NCI-H2107 (cell line): ENCODE measurements at regions not wholly inside any gene's neighbourhood (a gene's known extent, or its start where the extent isn't known, plus 50 kb on each side); places are given as distances from the start of the nearest gene placed in this dataset.
"Not testable (repeated sequence)": the region's sequence is repeated elsewhere in the genome, so short reads cannot be mapped to it uniquely, and the experiment has no call there.

Source experiments
- DNase-seq: peaks from one replicate; lab custom pipeline; 2025; lab: John Stamatoyannopoulos, UW

GRCh38 chr4:82077471-82077995 is 296.3 kb downstream of the HNRNPD start:
- not testable (repeated sequence) for DNase-seq

GRCh38 chr4:82076809-82077208 is 297.0 kb downstream of the HNRNPD start:
- DNase-seq: no peak

GRCh38 chr4:82076359-82076758 is 297.4 kb downstream of the HNRNPD start:
- DNase-seq: no peak

- no peak for DNase-seq
These were observed 301.8 kb downstream of the HNRNPD start for GRCh38 chr4:82071951-82072350.

GRCh38 chr4:82069883-82070638 is 303.7 kb downstream of the HNRNPD start:
- no peak for DNase-seq

- DNase-seq: no peak
These were observed 310.8 kb downstream of the HNRNPD start for GRCh38 chr4:82063017-82063416.

DNA sequence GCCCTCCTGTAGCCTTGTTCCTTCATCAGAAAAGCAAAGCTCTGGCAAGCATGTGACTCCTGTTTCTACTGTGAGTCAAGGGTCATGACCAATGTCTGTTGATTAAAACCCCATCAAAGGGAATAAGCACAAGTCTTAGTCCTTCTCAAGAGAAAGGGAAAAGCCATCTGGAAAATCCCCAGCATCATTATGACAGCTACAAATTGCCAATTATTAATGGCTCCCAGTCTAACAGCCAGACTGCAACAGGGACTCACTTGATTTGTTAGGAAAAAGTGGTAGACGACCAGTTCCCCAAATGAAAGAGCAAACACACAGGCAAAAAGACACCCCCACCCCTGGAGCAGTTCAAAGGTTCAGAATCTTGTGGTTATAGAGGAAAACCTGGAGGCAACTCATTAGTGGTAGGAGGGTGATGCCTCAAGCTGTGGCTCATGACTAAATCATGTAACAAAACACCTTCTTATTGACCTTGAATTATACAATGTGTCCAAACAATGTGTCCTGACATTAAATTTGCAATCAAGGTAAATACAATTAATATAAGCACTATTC is 315.7 kb downstream of the HNRNPD start:
- DNase-seq: no peak

DNA sequence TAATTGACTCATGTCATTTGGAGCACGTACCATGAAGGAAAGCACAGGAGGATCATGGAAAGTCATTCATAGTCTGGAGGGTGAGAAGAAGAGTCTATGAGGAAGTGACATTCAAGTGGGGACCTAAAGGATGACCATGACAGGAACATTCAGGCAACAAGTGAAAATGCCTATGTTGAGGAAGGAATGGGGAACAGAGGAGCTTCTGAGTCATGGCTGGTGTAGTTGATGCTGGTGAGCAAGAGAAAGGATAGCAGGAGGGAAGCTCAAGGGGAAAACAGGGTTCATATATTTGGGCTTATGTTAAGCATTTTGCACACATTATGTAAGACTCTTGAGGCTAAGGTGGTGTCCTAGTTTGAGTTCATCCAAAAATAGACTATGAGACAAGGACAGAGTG is 318.6 kb downstream of the HNRNPD start:
- DNase-seq: no peak

DNA sequence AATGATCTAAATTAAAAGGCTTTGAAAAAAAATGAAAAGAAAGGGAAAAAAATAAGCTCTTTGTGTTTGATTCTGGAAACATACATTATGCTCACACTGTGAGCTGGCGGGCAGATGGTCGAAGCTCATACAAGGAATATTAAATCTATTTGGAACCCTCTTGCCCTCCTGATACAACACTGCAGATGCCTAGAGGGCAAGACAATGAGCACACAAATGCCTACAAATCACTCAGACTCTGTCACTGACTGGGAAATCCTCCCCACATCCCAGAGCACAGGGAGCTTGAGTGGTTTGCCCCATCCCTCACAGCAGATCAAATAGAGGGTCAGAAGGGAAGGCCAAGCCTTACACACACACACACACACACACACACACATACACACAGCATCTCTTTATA is 320.4 kb downstream of the HNRNPD start:
- no peak for DNase-seq

DNA sequence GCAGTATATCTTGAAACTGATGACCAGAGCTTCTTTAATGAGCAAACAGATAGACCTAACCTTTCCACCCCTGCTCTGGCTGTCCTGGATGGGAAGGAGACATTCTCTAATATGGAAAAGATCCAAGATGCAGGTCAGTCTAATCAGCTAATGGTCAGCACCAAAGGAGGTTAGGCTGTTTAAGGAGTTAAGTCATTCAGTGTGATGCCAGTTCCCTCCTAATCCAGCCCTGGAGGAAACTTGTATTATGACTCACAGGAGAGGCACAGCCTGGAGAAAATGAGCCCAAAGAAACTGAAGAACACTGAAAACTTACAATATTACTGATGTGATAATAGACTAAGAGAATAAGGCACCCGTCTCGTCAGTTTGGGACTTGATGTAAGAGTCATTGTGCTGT is 323.0 kb downstream of the HNRNPD start:
- no peak for DNase-seq

- no peak for DNase-seq
These were observed 324.5 kb downstream of the HNRNPD start for GRCh38 chr4:82049294-82049693.

GRCh38 chr4:82047731-82048130 is 326.1 kb downstream of the HNRNPD start:
- DNase-seq: no peak

DNA sequence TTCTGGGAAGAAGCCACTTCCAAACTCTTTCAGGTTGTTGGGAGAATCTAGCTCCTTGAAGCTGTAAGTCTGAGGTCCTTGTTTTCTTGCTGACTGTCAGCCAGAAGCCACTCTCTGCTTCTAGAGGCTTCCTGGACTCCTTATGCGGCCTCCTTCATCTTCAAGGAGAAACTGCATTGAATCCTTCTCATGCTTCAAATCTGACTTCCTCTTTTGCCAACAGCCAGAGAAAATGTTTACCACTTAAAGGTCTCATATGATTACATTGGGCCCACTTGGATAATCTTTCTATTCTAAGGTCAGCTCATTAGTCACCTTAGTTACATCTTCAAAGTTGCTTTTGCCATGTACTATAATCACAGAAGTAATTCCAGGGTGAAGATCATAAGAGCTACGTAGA is 327.0 kb downstream of the HNRNPD start:
- DNase-seq: no peak

GRCh38 chr4:82045267-82045666 is 328.5 kb downstream of the HNRNPD start:
- no peak for DNase-seq

- DNase-seq: peak; percentile 16
These were observed 329.4 kb downstream of the HNRNPD start for GRCh38 chr4:82044141-82044993.

DNA sequence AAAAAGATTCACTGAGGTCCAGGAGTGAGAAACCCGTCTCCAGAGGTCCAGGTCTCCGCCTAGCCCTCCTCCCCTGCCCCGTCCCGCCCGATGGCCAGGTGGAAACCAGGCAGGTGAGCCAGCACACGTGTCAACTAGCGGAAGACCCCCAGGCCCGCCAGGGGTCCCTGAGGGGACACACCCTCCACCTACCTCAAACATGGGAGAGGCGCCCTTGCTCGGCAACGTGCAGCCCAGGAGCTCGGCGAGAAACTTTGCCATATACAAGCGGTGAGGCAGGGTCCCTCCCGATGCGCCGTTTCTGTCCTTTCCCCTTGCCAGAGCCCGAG is 330.0 kb downstream of the HNRNPD start:
- DNase-seq: no peak

DNA sequence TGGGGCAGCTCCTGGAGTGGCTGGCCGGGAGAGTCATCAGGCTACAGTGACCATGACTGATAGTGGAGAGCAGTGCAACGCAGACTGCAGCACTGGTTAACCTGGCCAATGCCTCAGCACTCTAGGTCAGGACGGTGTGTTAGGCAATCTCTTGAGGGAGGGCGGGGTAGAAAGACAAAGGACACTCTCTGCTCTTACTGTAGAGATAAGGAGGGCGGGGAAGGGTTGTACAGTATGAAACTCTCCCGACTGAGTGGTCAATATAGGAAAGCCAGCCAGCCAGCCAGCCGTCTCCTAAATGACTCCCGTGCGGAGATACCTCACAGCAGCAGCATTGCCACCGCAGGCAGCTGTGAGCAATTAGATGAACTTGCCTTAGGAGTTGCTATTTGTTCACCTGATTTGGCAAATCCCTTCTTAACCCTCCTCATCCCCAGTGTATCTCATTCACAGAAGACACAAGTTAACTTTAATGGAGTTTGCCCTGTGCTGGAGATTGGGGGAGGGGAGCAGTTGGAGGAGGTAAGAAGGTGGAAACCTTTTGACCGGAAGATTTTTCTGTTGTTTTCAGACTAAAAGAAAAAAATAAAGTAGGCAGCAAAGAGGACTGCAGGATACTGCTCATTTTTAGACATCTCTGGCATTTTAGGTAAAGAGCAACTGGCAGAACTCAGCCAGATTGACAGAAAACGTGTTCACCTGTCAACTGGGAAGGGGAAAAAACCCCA is 330.5 kb downstream of the HNRNPD start:
- no peak for DNase-seq

DNA sequence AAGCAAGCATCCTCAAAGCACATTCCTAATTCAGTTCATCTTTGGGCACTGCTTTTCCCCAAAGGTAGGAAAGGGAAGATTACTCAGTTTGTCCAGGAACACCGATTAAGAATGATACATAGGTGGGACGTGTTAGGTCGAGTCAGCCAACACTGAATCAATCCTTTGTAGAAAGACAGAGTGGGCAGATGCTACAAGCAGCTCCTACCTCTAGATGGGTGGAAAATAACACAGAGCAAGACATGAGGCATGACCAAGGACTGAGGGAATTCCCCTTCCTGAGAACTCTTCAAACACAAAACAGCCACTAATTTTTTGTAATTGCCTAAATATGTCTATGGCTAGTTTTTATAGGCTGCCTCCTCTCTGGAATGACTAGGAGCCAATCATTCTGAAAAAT is 331.7 kb downstream of the HNRNPD start:
- no peak for DNase-seq

DNA sequence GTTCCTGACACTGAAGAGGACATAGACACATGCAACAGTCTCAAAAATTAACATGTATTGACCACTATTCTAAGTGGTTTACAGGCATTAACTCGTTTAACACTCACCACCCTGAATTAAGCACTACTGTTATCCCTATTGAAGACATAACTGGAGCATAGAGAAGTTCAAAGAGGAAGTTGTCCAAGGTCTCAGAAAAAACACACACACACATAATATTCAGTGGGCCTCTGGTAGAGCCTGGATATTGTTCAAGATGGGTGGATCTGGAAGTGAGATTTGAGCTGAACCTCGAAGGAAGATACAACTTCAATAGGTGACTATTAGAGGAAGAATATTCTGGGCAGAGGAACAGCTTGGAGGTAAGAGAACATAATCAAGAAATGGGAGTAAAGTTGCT is 334.9 kb downstream of the HNRNPD start:
- DNase-seq: no peak

DNA sequence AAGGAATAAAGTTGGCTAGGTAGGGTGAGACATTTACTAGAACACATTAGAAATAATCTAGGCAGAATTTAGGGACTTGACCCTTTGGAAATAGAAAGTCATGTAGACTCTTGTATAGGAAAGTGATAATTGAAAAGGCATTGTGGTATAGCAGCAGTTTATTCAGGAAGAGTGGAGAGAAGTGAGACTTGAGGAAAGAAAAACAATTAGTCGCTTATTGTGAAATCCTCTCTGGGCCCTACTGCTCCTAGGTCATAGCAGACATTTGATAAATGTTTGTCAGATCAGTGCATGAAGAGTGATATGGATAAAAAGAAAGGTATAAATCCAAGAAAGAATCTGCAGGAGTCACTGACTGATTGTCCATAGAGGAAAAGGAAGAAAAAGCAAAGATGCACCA is 337.6 kb downstream of the HNRNPD start:
- no peak for DNase-seq

DNA sequence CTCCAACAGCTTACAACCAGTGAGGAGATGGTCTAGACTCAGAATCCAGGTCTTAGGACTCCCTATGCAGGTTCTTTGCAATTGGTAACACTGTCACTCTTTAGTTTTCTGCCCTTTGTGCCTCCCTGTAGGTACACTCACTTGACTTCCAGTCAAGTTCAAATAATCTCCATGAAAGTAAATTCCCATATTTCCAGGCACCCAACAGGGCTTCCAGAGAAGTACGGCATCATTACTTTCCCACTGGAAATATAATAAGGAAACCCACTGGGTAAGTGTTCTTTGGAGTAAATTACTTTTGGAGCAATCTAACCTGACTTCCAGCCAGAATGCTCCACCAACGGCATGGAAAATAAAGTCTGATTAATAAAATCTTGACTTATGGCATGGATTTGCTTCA is 338.9 kb downstream of the HNRNPD start:
- DNase-seq: no peak

DNA sequence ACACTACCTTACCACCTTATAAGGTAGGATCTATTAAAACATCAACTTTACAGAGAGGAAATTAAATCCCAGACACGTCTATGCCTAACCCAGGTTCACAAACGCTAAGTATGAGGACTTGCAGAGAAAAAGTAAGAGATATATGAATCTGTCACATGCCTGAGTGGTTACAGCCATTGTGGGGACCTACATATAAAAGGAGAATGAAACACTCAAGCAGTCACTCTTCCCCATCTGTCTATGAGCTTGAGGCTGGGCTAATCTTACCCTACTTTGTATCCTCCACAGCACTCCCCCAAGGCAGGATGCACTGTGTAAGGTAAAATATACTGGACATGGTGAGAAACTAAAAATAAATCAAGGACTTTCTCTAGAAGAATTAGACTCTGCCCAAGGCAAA is 339.9 kb downstream of the HNRNPD start:
- DNase-seq: no peak
